Fibroblast of lung (primary cell): ENCODE measurements at regions not wholly inside any gene's neighbourhood (a gene's known extent, or its start where the extent isn't known, plus 50 kb on each side); places are given as distances from the start of the nearest gene placed in this dataset.

Experiments used
- DNase-seq, 2 donors: peaks; one replicate each; pipeline versions ENCODE4 v3.0.0 to v3.0.0-alpha.2; 2010; ENCODE audit warnings: low read depth in 2 of 2
- H2AFZ ChIP-seq: 2 replicates; pipeline ENCODE4 v1.5.1; 2012; ENCODE audit warnings: low read length, control low read depth, inconsistent platforms
- H3K27ac ChIP-seq: 2 replicates; pipeline ENCODE4 v1.5.1; 2011; ENCODE audit warnings: low read length, control low read depth; ENCODE audit not compliant: insufficient read depth
- H3K27me3 ChIP-seq: 2 replicates; pipeline ENCODE4 v1.5.1; 2011; ENCODE audit warnings: mild to moderate bottlenecking, low read length; ENCODE audit not compliant: control insufficient read depth, insufficient read depth
- H3K36me3 ChIP-seq: 2 replicates; pipeline ENCODE4 v1.5.1; 2011; ENCODE audit warnings: low read length; ENCODE audit not compliant: control insufficient read depth, insufficient read depth
- H3K4me1 ChIP-seq: 2 replicates; pipeline ENCODE4 v1.5.1; 2011; ENCODE audit warnings: low read length; ENCODE audit not compliant: control insufficient read depth, insufficient read depth; ENCODE audit errors: extremely low read depth
- H3K4me2 ChIP-seq: 2 replicates; pipeline ENCODE4 v1.5.1; 2011; ENCODE audit warnings: low read length, control low read depth; ENCODE audit not compliant: insufficient read depth; ENCODE audit errors: extremely low read depth
- H3K4me3 ChIP-seq, 4 experiments: fragments of 200-600 bp in 1 of 4; sonication (generic) in 1 of 4; replicated peaks in 1 of 4; 2 replicates each; pipeline ENCODE4 v1.5.1; 2011 to 2016; ENCODE audit warnings: low read length in 4 of 4, low read depth in 3 of 4, mild to moderate bottlenecking in 3 of 4, control low read depth in 2 of 4, inconsistent platforms in 1 of 4, mixed read lengths in 1 of 4; ENCODE audit not compliant: insufficient read depth in 1 of 4; ENCODE audit errors: control extremely low read depth in 1 of 4
- H3K79me2 ChIP-seq: 2 replicates; pipeline ENCODE4 v1.5.1; 2012; ENCODE audit warnings: mild to moderate bottlenecking, low read length, inconsistent platforms; ENCODE audit not compliant: control insufficient read depth, insufficient read depth
- H3K9ac ChIP-seq: 2 replicates; pipeline ENCODE4 v1.5.1; 2011; ENCODE audit warnings: mild to moderate bottlenecking, low read length, control low read depth; ENCODE audit not compliant: insufficient read depth
- H3K9me3 ChIP-seq: 2 replicates; pipeline ENCODE4 v1.5.1; 2012; ENCODE audit warnings: low read depth, low read length; ENCODE audit not compliant: control insufficient read depth, insufficient read depth
- H4K20me1 ChIP-seq: 2 replicates; pipeline ENCODE4 v1.5.1; 2011; ENCODE audit warnings: low read length; ENCODE audit not compliant: control insufficient read depth, insufficient read depth; ENCODE audit errors: extremely low read depth
- EZH2 ChIP-seq: IDR thresholded peaks from 2 replicates; pipeline ENCODE4 v1.5.1; 2012; ENCODE audit warnings: low read length, control low read depth, mild to moderate bottlenecking; ENCODE audit errors: missing control alignments
- TF ChIP-seq, protein P1 (sequence below), 2 donors: IDR thresholded peaks in 1 of 2; conservative IDR thresholded peaks in 1 of 2; 1 replicate in 1 of 2; 2 replicates in 1 of 2; pipeline ENCODE4 v1.5.1; 2011 to 2012; ENCODE audit warnings: low read length in 2 of 2, control low read depth in 1 of 2, inconsistent platforms in 1 of 2, low read depth in 1 of 2, mild to moderate bottlenecking in 1 of 2

DNA sequence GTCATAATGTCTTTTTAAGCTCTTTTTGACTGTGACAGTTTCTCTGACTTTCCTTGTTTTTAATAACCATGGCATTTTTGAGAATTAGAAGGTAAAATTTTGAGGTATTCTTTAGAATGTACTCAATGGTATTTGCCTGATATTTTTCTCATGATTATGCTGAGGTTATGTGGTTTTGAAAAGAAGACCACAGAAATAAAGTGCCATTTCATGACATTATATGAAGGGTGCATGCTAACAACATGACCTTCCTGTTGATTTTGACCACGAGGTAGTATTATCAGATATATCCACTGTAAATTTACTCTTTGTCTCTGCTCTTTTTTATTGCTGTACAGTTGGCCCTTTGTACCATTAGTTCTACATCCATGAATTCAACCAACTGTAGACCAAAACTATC lies 1418.5 kb downstream of the PLA2G4A start:
- Histone ChIP-seq H3K4me1 (no peaks in the 10 kb centered on the region), H3K4me3 (no peak overlapping the region), H3K36me3 (no peaks in the 10 kb centered on the region), H3K9ac (no peak overlapping the region), H3K79me2 (no peaks in the 10 kb centered on the region), H3K27me3 (no peaks in the 10 kb centered on the region), H3K4me2 (no peak overlapping the region), H2AFZ (no peak overlapping the region), H3K9me3 (no peaks in the 10 kb centered on the region), H4K20me1 (no peaks in the 10 kb centered on the region), H3K27ac (no peak overlapping the region)
- TF ChIP-seq EZH2, result no peak
- TF ChIP-seq, protein P1, sequence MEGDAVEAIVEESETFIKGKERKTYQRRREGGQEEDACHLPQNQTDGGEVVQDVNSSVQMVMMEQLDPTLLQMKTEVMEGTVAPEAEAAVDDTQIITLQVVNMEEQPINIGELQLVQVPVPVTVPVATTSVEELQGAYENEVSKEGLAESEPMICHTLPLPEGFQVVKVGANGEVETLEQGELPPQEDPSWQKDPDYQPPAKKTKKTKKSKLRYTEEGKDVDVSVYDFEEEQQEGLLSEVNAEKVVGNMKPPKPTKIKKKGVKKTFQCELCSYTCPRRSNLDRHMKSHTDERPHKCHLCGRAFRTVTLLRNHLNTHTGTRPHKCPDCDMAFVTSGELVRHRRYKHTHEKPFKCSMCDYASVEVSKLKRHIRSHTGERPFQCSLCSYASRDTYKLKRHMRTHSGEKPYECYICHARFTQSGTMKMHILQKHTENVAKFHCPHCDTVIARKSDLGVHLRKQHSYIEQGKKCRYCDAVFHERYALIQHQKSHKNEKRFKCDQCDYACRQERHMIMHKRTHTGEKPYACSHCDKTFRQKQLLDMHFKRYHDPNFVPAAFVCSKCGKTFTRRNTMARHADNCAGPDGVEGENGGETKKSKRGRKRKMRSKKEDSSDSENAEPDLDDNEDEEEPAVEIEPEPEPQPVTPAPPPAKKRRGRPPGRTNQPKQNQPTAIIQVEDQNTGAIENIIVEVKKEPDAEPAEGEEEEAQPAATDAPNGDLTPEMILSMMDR (conservative IDR thresholded peaks at IDR 0.05 in 1 of 2, IDR thresholded peaks at IDR 0.05 in 1 of 2; ENCODE audit: low read depth in 1 of 2, low read length in 2 of 2), result no peak
- no peak for DNase-seq

DNA sequence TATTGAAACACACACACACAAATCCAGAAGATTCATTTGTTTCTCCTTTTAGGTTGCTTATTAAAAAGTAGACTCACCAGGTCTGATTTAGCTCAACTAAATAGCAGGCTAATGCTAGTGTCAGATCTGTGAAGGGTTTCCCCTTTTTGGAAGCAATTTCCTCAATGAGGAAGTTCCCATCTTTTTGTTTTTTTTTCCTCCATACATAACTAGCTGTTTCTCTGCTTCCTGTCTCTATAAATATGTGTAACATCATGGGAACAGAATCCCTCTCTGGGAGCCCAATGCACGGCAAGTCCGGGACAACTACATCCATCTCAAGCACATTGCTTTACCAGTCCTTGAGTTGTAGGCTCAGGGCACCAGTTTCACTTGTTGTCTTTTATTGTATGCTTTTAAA lies 1421.1 kb downstream of the PLA2G4A start:
- Histone ChIP-seq H3K27ac (no peak overlapping the region), H2AFZ (no peak overlapping the region), H3K9ac (no peak overlapping the region), H4K20me1 (no peaks in the 10 kb centered on the region), H3K27me3 (no peaks in the 10 kb centered on the region), H3K4me2 (no peak overlapping the region), H3K79me2 (no peaks in the 10 kb centered on the region), H3K9me3 (no peaks in the 10 kb centered on the region), H3K4me1 (no peaks in the 10 kb centered on the region), H3K4me3 (no peak overlapping the region), H3K36me3 (no peaks in the 10 kb centered on the region)
- no peak for DNase-seq
- no peak for TF ChIP-seq EZH2
- TF ChIP-seq, protein P1 (conservative IDR thresholded peaks at IDR 0.05 in 1 of 2, IDR thresholded peaks at IDR 0.05 in 1 of 2; ENCODE audit: low read depth in 1 of 2, low read length in 2 of 2), result no peak

DNA sequence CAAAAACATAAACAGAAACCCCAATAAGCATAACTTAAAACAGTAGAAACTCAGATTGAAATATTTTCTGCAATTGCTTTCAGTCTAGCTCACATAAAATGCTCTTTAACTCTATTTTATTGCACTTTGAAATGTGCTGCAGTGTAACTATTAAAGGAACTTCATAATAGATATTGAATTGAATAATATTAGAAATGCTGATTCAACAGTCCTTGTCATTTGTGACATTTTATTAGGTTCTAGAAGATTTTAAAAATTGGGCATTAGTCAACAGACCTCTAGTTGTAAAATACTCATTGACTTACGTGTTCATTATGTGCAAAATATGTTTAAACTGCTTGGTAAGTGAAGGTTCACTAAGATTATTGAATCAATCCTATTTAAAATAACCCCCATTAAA lies 1422.3 kb downstream of the PLA2G4A start:
- Histone ChIP-seq H3K36me3 (no peaks in the 10 kb centered on the region), H3K9ac (no peak overlapping the region), H3K4me1 (no peaks in the 10 kb centered on the region), H2AFZ (no peak overlapping the region), H3K27me3 (no peaks in the 10 kb centered on the region), H3K27ac (no peak overlapping the region), H3K4me3 (no peak overlapping the region), H4K20me1 (no peaks in the 10 kb centered on the region), H3K4me2 (no peak overlapping the region), H3K79me2 (no peaks in the 10 kb centered on the region), H3K9me3 (no peaks in the 10 kb centered on the region)
- TF ChIP-seq, protein P1 (conservative IDR thresholded peaks at IDR 0.05 in 1 of 2, IDR thresholded peaks at IDR 0.05 in 1 of 2; ENCODE audit: low read depth in 1 of 2, low read length in 2 of 2), result no peak
- TF ChIP-seq EZH2, result no peak
- no peak for DNase-seq
